Neural progenitor cell (in vitro differentiated cells): ENCODE measurements at regions not wholly inside any gene's neighbourhood (a gene's known extent, or its start where the extent isn't known, plus 50 kb on each side); places are given as distances from the start of the nearest gene placed in this dataset.

Experiments
- DNase-seq: peaks from one replicate; pipeline ENCODE4 v3.0.0-alpha.2; 2016; ENCODE audit warnings: low spot score
- H2AFZ ChIP-seq: fragments of 200-600 bp; sonication (generic); replicated peaks from 2 replicates; pipeline ENCODE4 v1.6.1; 2016; ENCODE audit warnings: antibody characterized with exemption
- H3F3A ChIP-seq: fragments of 200-600 bp; sonication (generic); 2 replicates; pipeline ENCODE4 v1.6.1; 2016; ENCODE audit warnings: antibody characterized with exemption, low read depth
- H3K27ac ChIP-seq: fragments of 200-600 bp; sonication (generic); 2 replicates; pipeline ENCODE4 v1.5.1; 2016; ENCODE audit warnings: mild to moderate bottlenecking
- H3K27me3 ChIP-seq: fragments of 200-600 bp; sonication (generic); 2 replicates; pipeline ENCODE4 v1.6.1; 2016; ENCODE audit warnings: mild to moderate bottlenecking, moderate library complexity
- H3K36me3 ChIP-seq: fragments of 200-600 bp; sonication (generic); 2 replicates; pipeline ENCODE4 v1.5.1; 2016
- H3K4me1 ChIP-seq: fragments of 200-600 bp; sonication (generic); 2 replicates; pipeline ENCODE4 v1.6.1; 2016; ENCODE audit warnings: mixed run types
- H3K4me2 ChIP-seq: fragments of 200-600 bp; sonication (generic); 2 replicates; pipeline ENCODE4 v1.6.1; 2016
- H3K4me3 ChIP-seq: fragments of 200-600 bp; sonication (generic); 2 replicates; pipeline ENCODE4 v1.5.1; 2016
- H3K79me2 ChIP-seq: fragments of 200-600 bp; sonication (generic); 2 replicates; pipeline ENCODE4 v1.6.1; 2016; ENCODE audit warnings: low read depth
- H3K9ac ChIP-seq: fragments of 200-600 bp; sonication (generic); 2 replicates; pipeline ENCODE4 v1.6.1; 2016
- H3K9me3 ChIP-seq: fragments of 200-600 bp; sonication (generic); 2 replicates; pipeline ENCODE4 v1.5.1; 2016; ENCODE audit warnings: low read depth
- H4K20me1 ChIP-seq: fragments of 200-600 bp; sonication (generic); 2 replicates; pipeline ENCODE4 v1.6.1; 2016; ENCODE audit warnings: low read depth
- H3K27ac Mint-ChIP-seq: 3 replicates; pipeline ENCODE4 v1.8.0; 2021; ENCODE audit warnings: mixed read lengths
- H3K27me3 Mint-ChIP-seq: 2 replicates; pipeline ENCODE4 v1.8.0; 2022; ENCODE audit warnings: low read depth, mild to moderate bottlenecking, inconsistent platforms, moderate library complexity, mixed read lengths; ENCODE audit not compliant: insufficient read depth
- H3K36me3 Mint-ChIP-seq: 3 replicates; pipeline ENCODE4 v1.8.0; 2021; ENCODE audit warnings: mixed read lengths
- H3K4me1 Mint-ChIP-seq: 3 replicates; pipeline ENCODE4 v1.8.0; 2021; ENCODE audit warnings: mixed read lengths
- H3K4me3 Mint-ChIP-seq: 3 replicates; pipeline ENCODE4 v1.8.0; 2021; ENCODE audit warnings: mild to moderate bottlenecking, moderate library complexity, mixed read lengths
- H3K9me3 Mint-ChIP-seq: 3 replicates; pipeline ENCODE4 v1.8.0; 2020; ENCODE audit warnings: mixed read lengths
- CTCF ChIP-seq: fragments of 200-600 bp; sonication (generic); IDR thresholded peaks from 2 replicates; pipeline ENCODE4 v1.5.1; 2017; ENCODE audit warnings: antibody characterized with exemption, mild to moderate bottlenecking
- EZH2 ChIP-seq: fragments of 200-600 bp; sonication (generic); IDR thresholded peaks from 2 replicates; pipeline ENCODE4 v1.6.1; 2017; ENCODE audit warnings: antibody characterized with exemption, mild to moderate bottlenecking, moderate library complexity
- EZH2phosphoT487 ChIP-seq: fragments of 200-600 bp; sonication (generic); IDR thresholded peaks from 2 replicates; pipeline ENCODE4 v1.6.1; 2017; ENCODE audit warnings: antibody characterized with exemption

- peaks cover 18% of the 10 kb centered on the region for H3K4me1 Mint-ChIP-seq
- H3K27ac ChIP-seq = no peak overlapping the region
- H3K27me3 Mint-ChIP-seq = peaks cover 15% of the 10 kb centered on the region
Measured at GRCh38 chr16:85185303-85186100, 73.2 kb upstream of the CIBAR2 start.

GRCh38 chr16:85187002-85187401 lies 74.7 kb upstream of the CIBAR2 start:
- Histone ChIP-seq H2AFZ (no peak overlapping the region), H4K20me1 (peaks cover 4% of the 10 kb centered on the region), H3K4me1 (no peaks in the 10 kb centered on the region), H3K27me3 (no peaks in the 10 kb centered on the region), H3K27ac (peak overlapping the region; percentile 14), H3K4me2 (no peak overlapping the region), H3K36me3 (no peaks in the 10 kb centered on the region), H3K4me3 (no peak overlapping the region), H3K79me2 (no peaks in the 10 kb centered on the region), H3K9ac (no peak overlapping the region), H3F3A (peaks cover 6% of the 10 kb centered on the region), H3K9me3 (peaks cover 14% of the 10 kb centered on the region)
- Mint-ChIP-seq H3K36me3 (peaks cover 27% of the 10 kb centered on the region), H3K9me3 (peaks cover 21% of the 10 kb centered on the region), H3K4me3 (no peak overlapping the region), H3K27me3 (peaks cover 15% of the 10 kb centered on the region), H3K4me1 (peaks cover 27% of the 10 kb centered on the region), H3K27ac (peak overlapping the region; percentile 16)
- DNase-seq = peak; percentile 58
- TF ChIP-seq EZH2 (no peak), CTCF (no peak), EZH2phosphoT487 (no peak)

More at GRCh38 chr16:85185303-85186100, 73.2 kb upstream of the CIBAR2 start:
- no peak overlapping the region for H3K27ac Mint-ChIP-seq
- Histone ChIP-seq H3K4me2 (no peak overlapping the region), H2AFZ (no peak overlapping the region), H3K4me1 (no peaks in the 10 kb centered on the region), H4K20me1 (peaks cover 8% of the 10 kb centered on the region), H3K4me3 (no peak overlapping the region), H3K36me3 (no peaks in the 10 kb centered on the region), H3K9me3 (peaks cover 14% of the 10 kb centered on the region), H3K79me2 (no peaks in the 10 kb centered on the region), H3K9ac (no peak overlapping the region), H3K27me3 (no peaks in the 10 kb centered on the region), H3F3A (peaks cover 6% of the 10 kb centered on the region)
- TF ChIP-seq EZH2phosphoT487 (no peak), CTCF (no peak), EZH2 (no peak)
- H3K4me3 Mint-ChIP-seq = no peak overlapping the region
- no peak for DNase-seq
- H3K36me3 Mint-ChIP-seq = peaks cover 27% of the 10 kb centered on the region
- peaks cover 21% of the 10 kb centered on the region for H3K9me3 Mint-ChIP-seq

GRCh38 chr16:85187447-85187846 lies 75.2 kb upstream of the CIBAR2 start:
- Histone ChIP-seq H3K79me2 (no peaks in the 10 kb centered on the region), H3K4me2 (no peak overlapping the region), H3K4me1 (no peaks in the 10 kb centered on the region), H2AFZ (no peak overlapping the region), H3K9me3 (peaks cover 14% of the 10 kb centered on the region), H3K27me3 (no peaks in the 10 kb centered on the region), H3F3A (peaks cover 6% of the 10 kb centered on the region), H3K36me3 (no peaks in the 10 kb centered on the region), H4K20me1 (peaks cover 4% of the 10 kb centered on the region), H3K4me3 (no peak overlapping the region), H3K9ac (no peak overlapping the region), H3K27ac (peak overlapping the region; percentile 14)
- Mint-ChIP-seq H3K27ac (peak overlapping the region; percentile 46), H3K36me3 (peaks cover 27% of the 10 kb centered on the region), H3K4me1 (peaks cover 27% of the 10 kb centered on the region), H3K27me3 (peaks cover 16% of the 10 kb centered on the region), H3K4me3 (no peak overlapping the region), H3K9me3 (peaks cover 21% of the 10 kb centered on the region)
- no peak for TF ChIP-seq EZH2phosphoT487
- peak; percentile 48 for TF ChIP-seq CTCF
- DNase-seq = peak; percentile 64
